GM23248 (cell line): ENCODE measurements at regions not wholly inside any gene's neighbourhood (a gene's known extent, or its start where the extent isn't known, plus 50 kb on each side); places are given as distances from the start of the nearest gene placed in this dataset.
"Not testable (repeated sequence)": the region's sequence is repeated elsewhere in the genome, so short reads cannot be mapped to it uniquely, and the experiment has no call there.

ENCODE experiments used
- DNase-seq: peaks from one replicate; pipeline ENCODE4 v3.0.0-alpha.2; 2015
- H2AFZ ChIP-seq: fragments of 200-600 bp; sonication (generic); 2 replicates; pipeline ENCODE4 v1.6.1; 2016; ENCODE audit warnings: antibody characterized with exemption
- H3F3A ChIP-seq: fragments of 200-600 bp; sonication (generic); 2 replicates; pipeline ENCODE4 v1.6.1; 2016; ENCODE audit warnings: mild to moderate bottlenecking, antibody characterized with exemption, mixed run types; ENCODE audit not compliant: insufficient read depth
- H3K27ac ChIP-seq: fragments of 200-600 bp; sonication (generic); 2 replicates; pipeline ENCODE4 v1.5.1; 2016; ENCODE audit warnings: mild to moderate bottlenecking
- H3K27me3 ChIP-seq: fragments of 200-600 bp; sonication (generic); replicated peaks from 2 replicates; pipeline ENCODE4 v1.6.1; 2016; ENCODE audit warnings: mild to moderate bottlenecking; ENCODE audit not compliant: insufficient read depth
- H3K36me3 ChIP-seq: fragments of 200-600 bp; sonication (generic); 2 replicates; pipeline ENCODE4 v1.6.1; 2016; ENCODE audit warnings: low read depth, mild to moderate bottlenecking
- H3K4me1 ChIP-seq: fragments of 200-600 bp; sonication (generic); 2 replicates; pipeline ENCODE4 v1.6.1; 2016; ENCODE audit warnings: mild to moderate bottlenecking; ENCODE audit not compliant: insufficient read depth
- H3K4me2 ChIP-seq: fragments of 200-600 bp; sonication (generic); one replicate; pipeline ENCODE4 v1.6.1; 2016; ENCODE audit warnings: mild to moderate bottlenecking; ENCODE audit not compliant: unreplicated experiment
- H3K4me3 ChIP-seq: fragments of 200-600 bp; sonication (generic); 2 replicates; pipeline ENCODE4 v1.5.1; 2016; ENCODE audit warnings: mild to moderate bottlenecking
- H3K79me2 ChIP-seq: fragments of 200-600 bp; sonication (generic); 2 replicates; pipeline ENCODE4 v1.6.1; 2016; ENCODE audit warnings: mild to moderate bottlenecking; ENCODE audit not compliant: insufficient read depth
- H3K9ac ChIP-seq: fragments of 200-600 bp; sonication (generic); 2 replicates; pipeline ENCODE4 v1.6.1; 2016; ENCODE audit warnings: mild to moderate bottlenecking
- H3K9me2 ChIP-seq: fragments of 200-600 bp; sonication (generic); 2 replicates; pipeline ENCODE4 v1.6.1; 2016; ENCODE audit warnings: mixed run types, mild to moderate bottlenecking, moderate library complexity; ENCODE audit not compliant: insufficient read depth
- H3K9me3 ChIP-seq: fragments of 200-600 bp; sonication (generic); one replicate; pipeline ENCODE4 v1.6.1; 2017; ENCODE audit warnings: low read depth
- H4K20me1 ChIP-seq: fragments of 200-600 bp; sonication (generic); 2 replicates; pipeline ENCODE4 v1.6.0; 2016; ENCODE audit not compliant: insufficient read depth
- EZH2 ChIP-seq: fragments of 200-600 bp; sonication (generic); IDR thresholded peaks from 2 replicates; pipeline ENCODE4 v1.6.1; 2018; ENCODE audit warnings: antibody characterized with exemption, mild to moderate bottlenecking; ENCODE audit not compliant: insufficient read depth, poor library complexity, severe bottlenecking
- EZH2phosphoT487 ChIP-seq: fragments of 200-600 bp; sonication (generic); IDR thresholded peaks from 2 replicates; pipeline ENCODE4 v1.6.1; 2018; ENCODE audit warnings: antibody characterized with exemption, moderate library complexity, mild to moderate bottlenecking, low read depth; ENCODE audit not compliant: insufficient read depth
- WGBS, 2 experiments: methylation state at CpG; one replicate each; pipeline ENCODE4 v1.1.6; 2015 to 2017; ENCODE audit warnings: low lambda C conversion rate in 2 of 2, low coverage in 1 of 2; ENCODE audit errors: missing lambda C conversion rate in 2 of 2; 5-methylcytosine and 5-hydroxymethylcytosine counted together
- in situ Hi-C: fragments of 300-500 bp; cut with MboI; formaldehyde crosslinking; loops from 2 replicates; pipeline ENCODE4 v1.15.0; 2020

GRCh38 chr18:76042511-76042910, 452.5 kb downstream of the ZNF516 start:
- Histone ChIP-seq H3F3A (no peaks in the 10 kb centered on the region), H3K9me3 (no peaks in the 10 kb centered on the region), H3K27ac (no peak overlapping the region), H2AFZ (no peak overlapping the region), H3K4me1 (no peaks in the 10 kb centered on the region), H3K27me3 (no peaks in the 10 kb centered on the region), H3K79me2 (no peaks in the 10 kb centered on the region), H3K9me2 (no peaks in the 10 kb centered on the region), H4K20me1 (no peaks in the 10 kb centered on the region), H3K4me2 (no peak overlapping the region), H3K9ac (no peak overlapping the region), H3K4me3 (no peak overlapping the region), H3K36me3 (no peaks in the 10 kb centered on the region)
- in situ Hi-C loops: no loop called here
- no peak for TF ChIP-seq EZH2phosphoT487
- TF ChIP-seq EZH2: no peak
- DNase-seq: no peak
- 0% methylated on average over 1 of the region's 1 CpG for WGBS, 2 experiments

GRCh38 chr18:76018210-76018609, 476.8 kb downstream of the ZNF516 start:
- H4K20me1 ChIP-seq: no peaks in the 10 kb centered on the region
- no peaks in the 10 kb centered on the region for H3F3A ChIP-seq
- no peak overlapping the region for H3K9ac ChIP-seq
- TF ChIP-seq EZH2: no peak
- TF ChIP-seq EZH2phosphoT487: no peak
- no peaks in the 10 kb centered on the region for H3K36me3 ChIP-seq
- no peak overlapping the region for H2AFZ ChIP-seq
- no peaks in the 10 kb centered on the region for H3K4me1 ChIP-seq
- H3K4me3 ChIP-seq: no peak overlapping the region
- no peaks in the 10 kb centered on the region for H3K27me3 ChIP-seq
- no peaks in the 10 kb centered on the region for H3K9me3 ChIP-seq
- in situ Hi-C loops: no loop called here
- 18 to 20% methylated on average over 3 of the region's 3 CpGs for WGBS, 2 experiments
- no peak overlapping the region for H3K27ac ChIP-seq
- no peaks in the 10 kb centered on the region for H3K9me2 ChIP-seq
- no peak for DNase-seq
- no peaks in the 10 kb centered on the region for H3K79me2 ChIP-seq
- H3K4me2 ChIP-seq: no peak overlapping the region

- Histone ChIP-seq H3K27ac (no peak overlapping the region), H3K79me2 (no peaks in the 10 kb centered on the region), H4K20me1 (no peaks in the 10 kb centered on the region), H3K9me2 (no peaks in the 10 kb centered on the region), H3K4me2 (no peak overlapping the region), H3K27me3 (no peaks in the 10 kb centered on the region), H2AFZ (no peak overlapping the region), H3K9me3 (no peaks in the 10 kb centered on the region), H3K4me3 (no peak overlapping the region), H3K9ac (no peak overlapping the region), H3K4me1 (no peaks in the 10 kb centered on the region), H3F3A (no peaks in the 10 kb centered on the region), H3K36me3 (no peaks in the 10 kb centered on the region)
- in situ Hi-C loops: no loop called here
- no peak for DNase-seq
- 0% methylated on average over 1 of the region's 1 CpG for WGBS, 2 experiments
- no peak for TF ChIP-seq EZH2phosphoT487
- no peak for TF ChIP-seq EZH2
These were observed 482.0 kb downstream of the ZNF516 start for GRCh38 chr18:76013057-76013456.

- H3K9ac ChIP-seq: no peak overlapping the region
- H2AFZ ChIP-seq: no peak overlapping the region
- no peak overlapping the region for H3K4me3 ChIP-seq
- no peak overlapping the region for H3K27ac ChIP-seq
- no peak for DNase-seq
- H3K9me2 ChIP-seq: no peaks in the 10 kb centered on the region
- H3K27me3 ChIP-seq: no peaks in the 10 kb centered on the region
- no peaks in the 10 kb centered on the region for H4K20me1 ChIP-seq
- TF ChIP-seq EZH2: no peak
- TF ChIP-seq EZH2phosphoT487: no peak
- in situ Hi-C loops: no loop called here
- no peaks in the 10 kb centered on the region for H3K36me3 ChIP-seq
- no peaks in the 10 kb centered on the region for H3F3A ChIP-seq
- 5% methylated on average over 15 of the region's 15 CpGs for WGBS, 2 experiments
- no peaks in the 10 kb centered on the region for H3K4me1 ChIP-seq
- H3K79me2 ChIP-seq: no peaks in the 10 kb centered on the region
- no peak overlapping the region for H3K4me2 ChIP-seq
- no peaks in the 10 kb centered on the region for H3K9me3 ChIP-seq
These were observed 489.3 kb downstream of the ZNF516 start for GRCh38 chr18:76005632-76006208.

- DNase-seq, H3K9me2 ChIP-seq, H3K4me2 ChIP-seq, H3K9ac ChIP-seq, H3F3A ChIP-seq, H3K4me1 ChIP-seq, H3K27me3 ChIP-seq, H2AFZ ChIP-seq, in situ Hi-C loops, H3K4me3 ChIP-seq, H3K9me3 ChIP-seq, H4K20me1 ChIP-seq, H3K36me3 ChIP-seq, H3K79me2 ChIP-seq, H3K27ac ChIP-seq: not testable (repeated sequence)
- 57 to 62% methylated on average over 4 of the region's 4 CpGs for WGBS, 2 experiments
These were observed 507.1 kb downstream of the ZNF516 start for GRCh38 chr18:75987913-75988312.
